H9 (cell line): ENCODE measurements at regions not wholly inside any gene's neighbourhood (a gene's known extent, or its start where the extent isn't known, plus 50 kb on each side); places are given as distances from the start of the nearest gene placed in this dataset.

Experiments
- DNase-seq: peaks from one replicate; pipeline ENCODE4 v3.0.0-alpha.2; 2017
- H2AFZ ChIP-seq: one replicate; pipeline ENCODE4 v1.6.1; 2013; ENCODE audit warnings: mild to moderate bottlenecking, low read length, control low read depth, moderate library complexity
- H2AK5ac ChIP-seq: 2 replicates; pipeline ENCODE4 v1.6.1; 2013; ENCODE audit warnings: low read length, control low read depth, mixed read lengths; ENCODE audit not compliant: insufficient read length
- H2BK120ac ChIP-seq: one replicate; pipeline ENCODE4 v1.6.1; 2013; ENCODE audit warnings: low read depth, mild to moderate bottlenecking, low read length, control low read depth, inconsistent platforms; ENCODE audit not compliant: poor library complexity, severe bottlenecking
- H2BK12ac ChIP-seq: 2 replicates; pipeline ENCODE4 v1.6.1; 2013; ENCODE audit warnings: low read length, control low read depth, mixed read lengths, low read depth; ENCODE audit not compliant: insufficient read length
- H2BK15ac ChIP-seq: 2 replicates; pipeline ENCODE4 v1.6.1; 2013; ENCODE audit warnings: low read depth, low read length, control low read depth
- H2BK20ac ChIP-seq: one replicate; pipeline ENCODE4 v1.6.1; 2013; ENCODE audit warnings: low read depth, mild to moderate bottlenecking, low read length, control low read depth, inconsistent platforms; ENCODE audit not compliant: poor library complexity, severe bottlenecking
- H2BK5ac ChIP-seq: 2 replicates; pipeline ENCODE4 v1.6.1; 2013; ENCODE audit warnings: low read length, control low read depth, mixed read lengths; ENCODE audit not compliant: insufficient read length
- H3K14ac ChIP-seq: 2 replicates; pipeline ENCODE4 v1.6.1; 2013; ENCODE audit warnings: low read length, control low read depth; ENCODE audit not compliant: insufficient read depth
- H3K18ac ChIP-seq: 2 replicates; pipeline ENCODE4 v1.6.1; 2013; ENCODE audit warnings: low read depth, mild to moderate bottlenecking, mixed read lengths, low read length, control low read depth; ENCODE audit not compliant: insufficient read length
- H3K23ac ChIP-seq: 2 replicates; pipeline ENCODE4 v1.6.1; 2013; ENCODE audit warnings: low read length, control low read depth, mixed read lengths, low read depth; ENCODE audit not compliant: insufficient read length
- H3K23me2 ChIP-seq: 2 replicates; pipeline ENCODE4 v1.6.1; 2013; ENCODE audit warnings: low read depth, mild to moderate bottlenecking, mixed read lengths, low read length, control low read depth; ENCODE audit not compliant: insufficient read length, poor library complexity, severe bottlenecking
- H3K27ac ChIP-seq: 2 replicates; pipeline ENCODE4 v1.5.1; 2013; ENCODE audit warnings: low read length, control low read depth, mixed read lengths, low read depth; ENCODE audit not compliant: insufficient read length
- H3K27me3 ChIP-seq: 2 replicates; pipeline ENCODE4 v1.6.1; 2013; ENCODE audit warnings: low read length, control low read depth, inconsistent platforms; ENCODE audit not compliant: insufficient read depth
- H3K4ac ChIP-seq: 2 replicates; pipeline ENCODE4 v1.6.1; 2013; ENCODE audit warnings: low read depth, mild to moderate bottlenecking, control low read depth, inconsistent platforms, low read length, moderate library complexity
- H3K4me1 ChIP-seq: 2 replicates; pipeline ENCODE4 v1.6.1; 2013; ENCODE audit warnings: low read length, control low read depth, inconsistent platforms; ENCODE audit not compliant: insufficient read depth
- H3K4me2 ChIP-seq: 2 replicates; pipeline ENCODE4 v1.6.1; 2013; ENCODE audit warnings: low read length, control low read depth, mixed read lengths; ENCODE audit not compliant: insufficient read length, insufficient read depth
- H3K56ac ChIP-seq: 2 replicates; pipeline ENCODE4 v1.6.1; 2013; ENCODE audit warnings: low read depth, mild to moderate bottlenecking, mixed read lengths, low read length, control low read depth; ENCODE audit not compliant: insufficient read length
- H3K79me1 ChIP-seq: 2 replicates; pipeline ENCODE4 v1.6.1; 2013; ENCODE audit warnings: low read depth, mild to moderate bottlenecking, moderate library complexity, low read length, control low read depth, inconsistent platforms; ENCODE audit not compliant: insufficient read depth, poor library complexity, severe bottlenecking
- H3K79me2 ChIP-seq: 2 replicates; pipeline ENCODE4 v1.6.1; 2013; ENCODE audit warnings: low read length, control low read depth, inconsistent platforms; ENCODE audit not compliant: insufficient read depth
- H3K9ac ChIP-seq: 2 replicates; pipeline ENCODE4 v1.6.1; 2013; ENCODE audit warnings: low read length, control low read depth, mixed read lengths; ENCODE audit not compliant: insufficient read length; ENCODE audit errors: extremely low read depth
- H3K9me3 ChIP-seq: one replicate; pipeline ENCODE4 v1.6.1; 2013; ENCODE audit warnings: low read depth, low read length, inconsistent platforms; ENCODE audit not compliant: control insufficient read depth
- H3T11ph ChIP-seq: one replicate; pipeline ENCODE4 v1.6.1; 2013; ENCODE audit warnings: mild to moderate bottlenecking, low read length, control low read depth, inconsistent platforms
- H4K20me1 ChIP-seq: one replicate; pipeline ENCODE4 v1.6.1; 2013; ENCODE audit not compliant: control insufficient read depth, insufficient read length, insufficient read depth
- H4K5ac ChIP-seq: 2 replicates; pipeline ENCODE4 v1.6.1; 2013; ENCODE audit warnings: low read depth, mild to moderate bottlenecking, mixed read lengths, low read length, control low read depth; ENCODE audit not compliant: insufficient read length
- H4K8ac ChIP-seq: replicated peaks from 2 replicates; pipeline ENCODE4 v1.6.1; 2013; ENCODE audit warnings: low read length, control low read depth, mixed read lengths, low read depth; ENCODE audit not compliant: insufficient read length
- H4K91ac ChIP-seq: 2 replicates; pipeline ENCODE4 v1.6.1; 2013; ENCODE audit warnings: low read depth, mild to moderate bottlenecking, moderate library complexity, mixed read lengths, low read length, control low read depth; ENCODE audit not compliant: insufficient read length
- H3K27ac Mint-ChIP-seq, 3 experiments: 2 replicates in 2 of 3; 3 replicates in 1 of 3; pipeline ENCODE4 v1.8.0; 2020 to 2021; ENCODE audit warnings: mixed read lengths in 3 of 3, mild to moderate bottlenecking in 1 of 3, moderate library complexity in 1 of 3
- H3K27me3 Mint-ChIP-seq: 2 replicates; pipeline ENCODE4 v1.8.0; 2021; ENCODE audit warnings: low read depth, mild to moderate bottlenecking, moderate library complexity, mixed read lengths
- H3K36me3 Mint-ChIP-seq, 3 experiments: 2 replicates in 2 of 3; 3 replicates in 1 of 3; pipeline ENCODE4 v1.8.0; 2020 to 2021; ENCODE audit warnings: low read depth in 3 of 3, mixed read lengths in 3 of 3; ENCODE audit not compliant: insufficient read depth in 1 of 3
- H3K4me1 Mint-ChIP-seq, 2 experiments: 2 replicates each; pipeline ENCODE4 v1.8.0; 2020; ENCODE audit warnings: mixed read lengths in 2 of 2
- H3K4me3 Mint-ChIP-seq, 2 experiments: 2 replicates in 1 of 2; 3 replicates in 1 of 2; pipeline ENCODE4 v1.8.0; 2020 to 2021; ENCODE audit warnings: mild to moderate bottlenecking in 2 of 2, mixed read lengths in 2 of 2, moderate library complexity in 1 of 2
- H3K9me3 Mint-ChIP-seq, 2 experiments: 2 replicates in 1 of 2; 3 replicates in 1 of 2; pipeline ENCODE4 v1.8.0; 2020; ENCODE audit warnings: mild to moderate bottlenecking in 2 of 2, mixed read lengths in 2 of 2, moderate library complexity in 1 of 2
- WGBS: extraction: QIAGEN DNeasy Blood & Tissue Kit; methylation state at CpG from one replicate; pipeline ENCODE4 v1.1.7; 2013; ENCODE audit warnings: missing lambda C conversion rate, low lambda C conversion rate, mixed read lengths; ENCODE audit not compliant: insufficient read length; ENCODE audit errors: extremely low coverage; 5-methylcytosine and 5-hydroxymethylcytosine counted together
- TF ChIP-seq, protein P1 (sequence below): fragments of 200-600 bp; sonication (generic); conservative IDR thresholded peaks from 3 replicates; pipeline ENCODE4 v1.8.0; 2021; ENCODE audit warnings: antibody characterized with exemption, mild to moderate bottlenecking

DNA sequence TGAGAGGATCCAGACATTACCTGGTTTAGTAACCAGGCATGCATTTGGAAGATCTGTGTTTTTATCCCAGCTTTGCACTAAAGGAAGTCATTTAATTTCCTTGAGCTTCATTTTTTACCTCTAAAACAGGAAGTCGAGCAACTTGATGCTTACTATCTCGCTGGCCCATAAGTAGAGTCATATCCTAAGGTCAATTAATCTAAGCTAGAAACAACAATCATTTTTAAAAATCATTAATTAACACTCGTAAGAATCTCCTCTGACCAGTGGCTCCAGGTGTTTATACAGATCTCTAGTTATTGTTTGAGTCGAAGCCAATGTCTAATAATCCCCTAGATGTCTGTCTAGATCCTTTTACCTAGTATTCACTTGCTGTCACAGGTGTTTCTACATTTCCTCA lies 355.8 kb upstream of the DCN start:
- no peak overlapping the region for H2BK5ac ChIP-seq
- H3K9me3 Mint-ChIP-seq: peaks cover 5 to 7% of the 10 kb centered on the region in 2 experiments; a peak in 4 of 5 replicates
- no peaks in the 10 kb centered on the region for H3K79me1 ChIP-seq
- H3K9ac ChIP-seq: no peak overlapping the region
- H3K4ac ChIP-seq: no peak overlapping the region
- no peak overlapping the region for H3K18ac ChIP-seq
- no peak overlapping the region for H3K56ac ChIP-seq
- H3K27ac ChIP-seq: no peak overlapping the region
- no peak overlapping the region for H4K8ac ChIP-seq
- H3K23me2 ChIP-seq: no peaks in the 10 kb centered on the region
- WGBS: no CpG with 5 or more reads among the region's 4 CpGs
- no peak overlapping the region for H3T11ph ChIP-seq
- H4K91ac ChIP-seq: no peak overlapping the region
- H3K27me3 Mint-ChIP-seq: no peaks in the 10 kb centered on the region
- H4K5ac ChIP-seq: no peak overlapping the region
- TF ChIP-seq, protein P1, sequence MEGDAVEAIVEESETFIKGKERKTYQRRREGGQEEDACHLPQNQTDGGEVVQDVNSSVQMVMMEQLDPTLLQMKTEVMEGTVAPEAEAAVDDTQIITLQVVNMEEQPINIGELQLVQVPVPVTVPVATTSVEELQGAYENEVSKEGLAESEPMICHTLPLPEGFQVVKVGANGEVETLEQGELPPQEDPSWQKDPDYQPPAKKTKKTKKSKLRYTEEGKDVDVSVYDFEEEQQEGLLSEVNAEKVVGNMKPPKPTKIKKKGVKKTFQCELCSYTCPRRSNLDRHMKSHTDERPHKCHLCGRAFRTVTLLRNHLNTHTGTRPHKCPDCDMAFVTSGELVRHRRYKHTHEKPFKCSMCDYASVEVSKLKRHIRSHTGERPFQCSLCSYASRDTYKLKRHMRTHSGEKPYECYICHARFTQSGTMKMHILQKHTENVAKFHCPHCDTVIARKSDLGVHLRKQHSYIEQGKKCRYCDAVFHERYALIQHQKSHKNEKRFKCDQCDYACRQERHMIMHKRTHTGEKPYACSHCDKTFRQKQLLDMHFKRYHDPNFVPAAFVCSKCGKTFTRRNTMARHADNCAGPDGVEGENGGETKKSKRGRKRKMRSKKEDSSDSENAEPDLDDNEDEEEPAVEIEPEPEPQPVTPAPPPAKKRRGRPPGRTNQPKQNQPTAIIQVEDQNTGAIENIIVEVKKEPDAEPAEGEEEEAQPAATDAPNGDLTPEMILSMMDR: no peak
- no peak overlapping the region for H2BK12ac ChIP-seq
- H3K14ac ChIP-seq: no peak overlapping the region
- DNase-seq: no peak
- no peak overlapping the region for H3K4me3 Mint-ChIP-seq
- H3K4me2 ChIP-seq: no peak overlapping the region
- no peaks in the 10 kb centered on the region for H3K79me2 ChIP-seq
- H2AK5ac ChIP-seq: no peak overlapping the region
- no peaks in the 10 kb centered on the region for H3K4me1 ChIP-seq
- no peak overlapping the region for H2BK120ac ChIP-seq
- no peaks in the 10 kb centered on the region for H3K27me3 ChIP-seq
- no peaks in the 10 kb centered on the region; a peak in 2 of 7 replicates for H3K36me3 Mint-ChIP-seq
- no peak overlapping the region for H2BK20ac ChIP-seq
- H3K4me1 Mint-ChIP-seq: peaks cover 0 to 3% of the 10 kb centered on the region in 2 experiments; a peak in 1 of 4 replicates
- no peaks in the 10 kb centered on the region for H4K20me1 ChIP-seq
- no peak overlapping the region for H3K23ac ChIP-seq
- no peaks in the 10 kb centered on the region for H3K9me3 ChIP-seq
- no peak overlapping the region for H2AFZ ChIP-seq
- H2BK15ac ChIP-seq: no peak overlapping the region
- H3K27ac Mint-ChIP-seq: no peak overlapping the region
